ENCODE measurements at regions not wholly inside any gene's neighbourhood (a gene's known extent, or its start where the extent isn't known, plus 50 kb on each side); places are given as distances from the start of the nearest gene placed in this dataset.

- TF ChIP-seq CTCF (conservative IDR thresholded peaks at IDR 0.05; ENCODE audit: low read depth, low read length), result no peak
Observed at GRCh38 chr21:15272171-15272570, 207.4 kb upstream of the NRIP1 start.

GRCh38 chr21:15272591-15272990, 207.8 kb upstream of the NRIP1 start:
- no peaks in the 10 kb centered on the region for H3K4me1 ChIP-seq (ENCODE audit: low read depth, poor library complexity, severe bottlenecking)
- H3K4me3 ChIP-seq (IDR thresholded peaks at IDR 0.05; ENCODE audit: insufficient read depth, low read depth, low read length), result no peak overlapping the region
- no peak overlapping the region for H3K27ac ChIP-seq
- no peak overlapping the region for H2AFZ ChIP-seq (ENCODE audit: low read depth)
- no peak overlapping the region for H3K9ac ChIP-seq
- no peaks in the 10 kb centered on the region for H3K79me2 ChIP-seq (ENCODE audit: insufficient read depth, low read depth)
- TF ChIP-seq CTCF (conservative IDR thresholded peaks at IDR 0.05; ENCODE audit: low read depth, low read length), result no peak
- H3K36me3 ChIP-seq (ENCODE audit: insufficient read depth), result no peaks in the 10 kb centered on the region
- H4K20me1 ChIP-seq (ENCODE audit: insufficient read depth), result no peaks in the 10 kb centered on the region
- H3K4me2 ChIP-seq, result no peak overlapping the region
- no peaks in the 10 kb centered on the region for H3K27me3 ChIP-seq (ENCODE audit: insufficient read depth, low read depth)

More at GRCh38 chr21:15272171-15272570, 207.4 kb upstream of the NRIP1 start:
- H2AFZ ChIP-seq (ENCODE audit: low read depth), result no peak overlapping the region
- no peak overlapping the region for H3K4me2 ChIP-seq
- no peak overlapping the region for H3K27ac ChIP-seq
- no peaks in the 10 kb centered on the region for H3K79me2 ChIP-seq (ENCODE audit: insufficient read depth, low read depth)
- no peaks in the 10 kb centered on the region for H3K4me1 ChIP-seq (ENCODE audit: low read depth, poor library complexity, severe bottlenecking)
- H3K36me3 ChIP-seq (ENCODE audit: insufficient read depth), result no peaks in the 10 kb centered on the region
- H4K20me1 ChIP-seq (ENCODE audit: insufficient read depth), result no peaks in the 10 kb centered on the region
- no peak overlapping the region for H3K9ac ChIP-seq
- H3K4me3 ChIP-seq (IDR thresholded peaks at IDR 0.05; ENCODE audit: insufficient read depth, low read depth, low read length), result no peak overlapping the region
- H3K27me3 ChIP-seq (ENCODE audit: insufficient read depth, low read depth), result no peaks in the 10 kb centered on the region

- TF ChIP-seq CTCF (conservative IDR thresholded peaks at IDR 0.05; ENCODE audit: low read depth, low read length), result no peak
- Histone ChIP-seq H3K9ac (no peak overlapping the region), H3K4me2 (no peak overlapping the region), H3K27me3 (ENCODE audit: insufficient read depth, low read depth) (no peaks in the 10 kb centered on the region), H3K27ac (no peak overlapping the region), H2AFZ (ENCODE audit: low read depth) (no peak overlapping the region), H3K4me1 (ENCODE audit: low read depth, poor library complexity, severe bottlenecking) (no peaks in the 10 kb centered on the region), H3K79me2 (ENCODE audit: insufficient read depth, low read depth) (no peaks in the 10 kb centered on the region), H3K36me3 (ENCODE audit: insufficient read depth) (no peaks in the 10 kb centered on the region), H4K20me1 (ENCODE audit: insufficient read depth) (no peaks in the 10 kb centered on the region), H3K4me3 (IDR thresholded peaks at IDR 0.05; ENCODE audit: insufficient read depth, low read depth, low read length) (no peak overlapping the region)
Observed at GRCh38 chr21:15273244-15273643, 208.4 kb upstream of the NRIP1 start.

- H3K79me2 ChIP-seq (ENCODE audit: insufficient read depth, low read depth), result no peaks in the 10 kb centered on the region
- H3K36me3 ChIP-seq (ENCODE audit: insufficient read depth), result no peaks in the 10 kb centered on the region
- H3K4me2 ChIP-seq, result no peak overlapping the region
- H3K9ac ChIP-seq, result no peak overlapping the region
- H3K27ac ChIP-seq, result no peak overlapping the region
- no peaks in the 10 kb centered on the region for H3K27me3 ChIP-seq (ENCODE audit: insufficient read depth, low read depth)
- H3K4me3 ChIP-seq (IDR thresholded peaks at IDR 0.05; ENCODE audit: insufficient read depth, low read depth, low read length), result no peak overlapping the region
- H2AFZ ChIP-seq (ENCODE audit: low read depth), result no peak overlapping the region
- H4K20me1 ChIP-seq (ENCODE audit: insufficient read depth), result no peaks in the 10 kb centered on the region
- no peaks in the 10 kb centered on the region for H3K4me1 ChIP-seq (ENCODE audit: low read depth, poor library complexity, severe bottlenecking)
- TF ChIP-seq CTCF (conservative IDR thresholded peaks at IDR 0.05; ENCODE audit: low read depth, low read length), result no peak
Observed at GRCh38 chr21:15274701-15275485, 210.1 kb upstream of the NRIP1 start.

Measured in KMS-11 (cell line).